ENCODE measurements at regions not wholly inside any gene's neighbourhood (a gene's known extent, or its start where the extent isn't known, plus 50 kb on each side); places are given as distances from the start of the nearest gene placed in this dataset.
A peak's percentile ranks its signal among the peaks of the same experiment; 100 is the strongest.
"Not testable (repeated sequence)": the region's sequence is repeated elsewhere in the genome, so short reads cannot be mapped to it uniquely, and the experiment has no call there.

GRCh38 chr5:25190521-25191000 lies 545.8 kb upstream of the CDH10 start:
- no peak for DNase-seq (ENCODE audit: low spot score)
- no peak for TF ChIP-seq CTCF (IDR thresholded peaks at IDR 0.05; ENCODE audit: extremely low read depth, insufficient read depth, missing control alignments)
- in situ Hi-C loops (cut with MboI; ENCODE audit: low pct_unique_long_range_greater_than_20kb, low sequenced_read_pairs, unreplicated experiment): no loop called here

- DNase-seq (ENCODE audit: low spot score): no peak
- in situ Hi-C loops (cut with MboI; ENCODE audit: low pct_unique_long_range_greater_than_20kb, low sequenced_read_pairs, unreplicated experiment): no loop called here
Measured at GRCh38 chr5:25181249-25181648, 536.5 kb upstream of the CDH10 start.

GRCh38 chr5:25162616-25163015 lies 517.8 kb upstream of the CDH10 start:
- DNase-seq (ENCODE audit: low spot score); in situ Hi-C loops (cut with MboI; ENCODE audit: low pct_unique_long_range_greater_than_20kb, low sequenced_read_pairs, unreplicated experiment): not testable (repeated sequence)

More at GRCh38 chr5:25181249-25181648, 536.5 kb upstream of the CDH10 start:
- no peak for TF ChIP-seq CTCF (IDR thresholded peaks at IDR 0.05; ENCODE audit: extremely low read depth, insufficient read depth, missing control alignments)

GRCh38 chr5:25160891-25161290 lies 516.1 kb upstream of the CDH10 start:
- TF ChIP-seq CTCF (IDR thresholded peaks at IDR 0.05; ENCODE audit: extremely low read depth, insufficient read depth, missing control alignments): no peak
- in situ Hi-C loops (cut with MboI; ENCODE audit: low pct_unique_long_range_greater_than_20kb, low sequenced_read_pairs, unreplicated experiment): no loop called here
- no peak for DNase-seq (ENCODE audit: low spot score)

- DNase-seq (ENCODE audit: low spot score): no peak
- no peak for TF ChIP-seq CTCF (IDR thresholded peaks at IDR 0.05; ENCODE audit: extremely low read depth, insufficient read depth, missing control alignments)
- in situ Hi-C loops (cut with MboI; ENCODE audit: low pct_unique_long_range_greater_than_20kb, low sequenced_read_pairs, unreplicated experiment): no loop called here
Measured at GRCh38 chr5:25150819-25151218, 506.0 kb upstream of the CDH10 start.

- in situ Hi-C loops (cut with MboI; ENCODE audit: low pct_unique_long_range_greater_than_20kb, low sequenced_read_pairs, unreplicated experiment): no loop called here
- no peak for TF ChIP-seq CTCF (IDR thresholded peaks at IDR 0.05; ENCODE audit: extremely low read depth, insufficient read depth, missing control alignments)
- DNase-seq (ENCODE audit: low spot score): no peak
Measured at GRCh38 chr5:25128606-25129005, 483.8 kb upstream of the CDH10 start.

GRCh38 chr5:25119650-25120049 lies 474.9 kb upstream of the CDH10 start:
- TF ChIP-seq CTCF (IDR thresholded peaks at IDR 0.05; ENCODE audit: extremely low read depth, insufficient read depth, missing control alignments): peak; percentile 54
- peak; percentile 13 for DNase-seq (ENCODE audit: low spot score)
- in situ Hi-C loops (cut with MboI; ENCODE audit: low pct_unique_long_range_greater_than_20kb, low sequenced_read_pairs, unreplicated experiment): no loop called here

Data from GM13977 (cell line).